Calu3 (cell line): ENCODE measurements at regions not wholly inside any gene's neighbourhood (a gene's known extent, or its start where the extent isn't known, plus 50 kb on each side); places are given as distances from the start of the nearest gene placed in this dataset.
A peak's percentile ranks its signal among the peaks of the same experiment; 100 is the strongest.

Source experiments
- BruUV-seq: library from RNA; stranded (reverse); fragments of 400-500 nt; replicated peaks from 2 replicates; lab custom pipeline; 2021; lab: Mats Ljungman, UMichigan
- CTCF ChIA-PET: fragments of 300-600 bp; sonication (Branson Sonifier 250); formaldehyde crosslinking; loops from one replicate; lab custom pipeline; 2022; ENCODE audit warnings: antibody characterized with exemption; lab: Charles Lee
- DNase-seq: peaks from one replicate; pipeline ENCODE4 v3.0.0; 2022
- H3K27ac Mint-ChIP-seq: one replicate; pipeline ENCODE4 v1.8.0; 2022; ENCODE audit warnings: mixed read lengths; ENCODE audit not compliant: unreplicated experiment
- H3K27me3 Mint-ChIP-seq: one replicate; pipeline ENCODE4 v1.8.0; 2022; ENCODE audit warnings: mixed read lengths; ENCODE audit not compliant: unreplicated experiment
- H3K36me3 Mint-ChIP-seq: one replicate; pipeline ENCODE4 v1.8.0; 2022; ENCODE audit warnings: mild to moderate bottlenecking, moderate library complexity, mixed read lengths; ENCODE audit not compliant: insufficient read depth, unreplicated experiment
- H3K4me1 Mint-ChIP-seq: one replicate; pipeline ENCODE4 v1.8.0; 2022; ENCODE audit warnings: mild to moderate bottlenecking, low read depth, mixed read lengths; ENCODE audit not compliant: unreplicated experiment
- H3K4me3 Mint-ChIP-seq: one replicate; pipeline ENCODE4 v1.8.0; 2022; ENCODE audit warnings: mild to moderate bottlenecking, low read depth, moderate library complexity, mixed read lengths; ENCODE audit not compliant: unreplicated experiment
- H3K9me3 Mint-ChIP-seq: one replicate; pipeline ENCODE4 v1.8.0; 2022; ENCODE audit warnings: low read depth, mixed read lengths; ENCODE audit not compliant: unreplicated experiment
- intact Hi-C: fragments of 100-400 bp; cut with micrococcal nuclease; formaldehyde crosslinking; loops from one replicate; pipeline ENCODE4 v1.10.0; 2022; ENCODE audit not compliant: unreplicated experiment
- TF ChIP-seq, protein P1 (sequence below): fragments of 200-600 bp; IDR thresholded peaks from one replicate; pipeline ENCODE4 v1.8.0; 2022; ENCODE audit warnings: antibody characterized with exemption; ENCODE audit not compliant: unreplicated experiment

GRCh38 chr5:96052374-96052773 lies 90.7 kb upstream of the ELL2 start:
- CTCF ChIA-PET, result no interaction called here
- no peaks in the 10 kb centered on the region for H3K4me1 Mint-ChIP-seq
- no peaks in the 10 kb centered on the region for H3K27me3 Mint-ChIP-seq
- no peak overlapping the region for H3K4me3 Mint-ChIP-seq
- TF ChIP-seq, protein P1, sequence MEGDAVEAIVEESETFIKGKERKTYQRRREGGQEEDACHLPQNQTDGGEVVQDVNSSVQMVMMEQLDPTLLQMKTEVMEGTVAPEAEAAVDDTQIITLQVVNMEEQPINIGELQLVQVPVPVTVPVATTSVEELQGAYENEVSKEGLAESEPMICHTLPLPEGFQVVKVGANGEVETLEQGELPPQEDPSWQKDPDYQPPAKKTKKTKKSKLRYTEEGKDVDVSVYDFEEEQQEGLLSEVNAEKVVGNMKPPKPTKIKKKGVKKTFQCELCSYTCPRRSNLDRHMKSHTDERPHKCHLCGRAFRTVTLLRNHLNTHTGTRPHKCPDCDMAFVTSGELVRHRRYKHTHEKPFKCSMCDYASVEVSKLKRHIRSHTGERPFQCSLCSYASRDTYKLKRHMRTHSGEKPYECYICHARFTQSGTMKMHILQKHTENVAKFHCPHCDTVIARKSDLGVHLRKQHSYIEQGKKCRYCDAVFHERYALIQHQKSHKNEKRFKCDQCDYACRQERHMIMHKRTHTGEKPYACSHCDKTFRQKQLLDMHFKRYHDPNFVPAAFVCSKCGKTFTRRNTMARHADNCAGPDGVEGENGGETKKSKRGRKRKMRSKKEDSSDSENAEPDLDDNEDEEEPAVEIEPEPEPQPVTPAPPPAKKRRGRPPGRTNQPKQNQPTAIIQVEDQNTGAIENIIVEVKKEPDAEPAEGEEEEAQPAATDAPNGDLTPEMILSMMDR, result no peak
- DNase-seq, result no peak
- intact Hi-C loops, result no loop called here
- H3K9me3 Mint-ChIP-seq, result no peaks in the 10 kb centered on the region
- H3K27ac Mint-ChIP-seq, result no peak overlapping the region
- H3K36me3 Mint-ChIP-seq, result no peaks in the 10 kb centered on the region
- no TSS peak for BruUV-seq

DNA sequence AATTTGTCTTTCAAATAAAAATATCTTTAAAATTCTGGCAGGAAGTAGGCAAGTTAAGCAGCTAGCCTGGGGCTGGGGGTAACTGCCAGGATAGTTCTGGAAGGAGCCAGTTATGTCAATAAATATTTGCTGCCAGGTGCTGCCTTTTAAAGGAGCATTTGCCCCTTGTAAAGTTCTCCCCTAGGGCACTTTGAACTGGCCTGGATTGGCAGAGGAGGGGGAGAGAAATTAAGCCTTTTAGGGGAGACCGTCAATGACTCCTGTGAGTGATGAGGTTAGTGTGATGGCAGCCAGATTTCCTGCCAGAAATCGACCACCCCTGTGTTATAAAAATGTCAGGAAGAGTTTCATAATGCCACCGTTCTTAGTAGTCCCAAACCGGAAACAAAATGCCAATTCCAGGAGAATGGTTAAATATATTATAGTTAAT lies 89.8 kb upstream of the ELL2 start:
- TF ChIP-seq, protein P1, result no peak
- BruUV-seq, result no TSS peak

GRCh38 chr5:96050273-96050880 lies 88.7 kb upstream of the ELL2 start:
- peaks cover 2% of the 10 kb centered on the region for H3K9me3 Mint-ChIP-seq
- no peaks in the 10 kb centered on the region for H3K27me3 Mint-ChIP-seq
- CTCF ChIA-PET, result interaction anchor here (0.6 to 0.7 kb wide), 4 partner anchors 19 to 268 kb away, joined by 4 to 8 read pairs (median 6); no protein-coding TSS in a partner anchor
- H3K4me1 Mint-ChIP-seq, result no peaks in the 10 kb centered on the region
- H3K4me3 Mint-ChIP-seq, result no peak overlapping the region
- TF ChIP-seq, protein P1, result no peak
- intact Hi-C loops, result no loop called here
- no peak overlapping the region for H3K27ac Mint-ChIP-seq
- H3K36me3 Mint-ChIP-seq, result no peaks in the 10 kb centered on the region
- BruUV-seq, result no TSS peak
- DNase-seq, result no peak

More for the DNA sequence above, 89.8 kb upstream of the ELL2 start:
- H3K36me3 Mint-ChIP-seq, result no peaks in the 10 kb centered on the region
- intact Hi-C loops, result no loop called here
- peaks cover 2% of the 10 kb centered on the region for H3K9me3 Mint-ChIP-seq
- DNase-seq, result no peak
- CTCF ChIA-PET, result no interaction called here
- H3K27ac Mint-ChIP-seq, result peak overlapping the region; percentile 2
- H3K4me1 Mint-ChIP-seq, result no peaks in the 10 kb centered on the region
- no peak overlapping the region for H3K4me3 Mint-ChIP-seq
- H3K27me3 Mint-ChIP-seq, result no peaks in the 10 kb centered on the region

GRCh38 chr5:96049398-96050272 lies 88.0 kb upstream of the ELL2 start:
- Mint-ChIP-seq H3K36me3 (no peaks in the 10 kb centered on the region), H3K9me3 (peaks cover 2% of the 10 kb centered on the region), H3K27ac (no peak overlapping the region), H3K4me3 (no peak overlapping the region), H3K27me3 (no peaks in the 10 kb centered on the region), H3K4me1 (no peaks in the 10 kb centered on the region)
- TF ChIP-seq, protein P1, result no peak
- DNase-seq, result no peak
- intact Hi-C loops, result no loop called here
- CTCF ChIA-PET, result interaction anchor here (0.6 to 0.7 kb wide), 5 partner anchors 26 to 269 kb away, joined by 3 to 8 read pairs (median 4); no protein-coding TSS in a partner anchor
- BruUV-seq, result no TSS peak
